Hepatocyte (in vitro differentiated cells): ENCODE measurements at regions not wholly inside any gene's neighbourhood (a gene's known extent, or its start where the extent isn't known, plus 50 kb on each side); places are given as distances from the start of the nearest gene placed in this dataset.

Source experiments
- DNase-seq: peaks from one replicate; pipeline ENCODE4 v3.0.0-alpha.2; 2016; ENCODE audit warnings: low spot score
- H2AFZ ChIP-seq: fragments of 200-600 bp; sonication (generic); 2 replicates; pipeline ENCODE4 v1.6.0; 2016; ENCODE audit warnings: antibody characterized with exemption, mild to moderate bottlenecking
- H3K27ac ChIP-seq: fragments of 200-600 bp; sonication (generic); 2 replicates; pipeline ENCODE4 v1.5.1; 2016; ENCODE audit warnings: mild to moderate bottlenecking
- H3K27me3 ChIP-seq: fragments of 200-600 bp; sonication (generic); 2 replicates; pipeline ENCODE4 v1.6.1; 2016
- H3K36me3 ChIP-seq: fragments of 200-600 bp; sonication (generic); replicated peaks from 2 replicates; pipeline ENCODE4 v1.5.1; 2016; ENCODE audit warnings: low read depth; ENCODE audit not compliant: insufficient read depth
- H3K4me1 ChIP-seq: fragments of 200-600 bp; sonication (generic); 2 replicates; pipeline ENCODE4 v1.5.1; 2016; ENCODE audit warnings: mild to moderate bottlenecking, moderate library complexity; ENCODE audit not compliant: insufficient read depth
- H3K4me2 ChIP-seq: fragments of 200-600 bp; sonication (generic); 2 replicates; pipeline ENCODE4 v1.6.0; 2016
- H3K4me3 ChIP-seq: fragments of 200-600 bp; sonication (generic); 2 replicates; pipeline ENCODE4 v1.5.1; 2016; ENCODE audit warnings: mild to moderate bottlenecking
- H3K79me2 ChIP-seq: fragments of 200-600 bp; sonication (generic); 2 replicates; pipeline ENCODE4 v1.6.0; 2017; ENCODE audit warnings: mild to moderate bottlenecking
- H3K9me2 ChIP-seq: fragments of 200-600 bp; sonication (generic); replicated peaks from 2 replicates; pipeline ENCODE4 v1.6.0; 2017; ENCODE audit warnings: mild to moderate bottlenecking; ENCODE audit not compliant: insufficient read depth
- H3K9me3 ChIP-seq: fragments of 200-600 bp; sonication (generic); 2 replicates; pipeline ENCODE4 v1.5.1; 2016; ENCODE audit warnings: low read depth, mild to moderate bottlenecking
- H4K20me1 ChIP-seq: fragments of 200-600 bp; sonication (generic); 2 replicates; pipeline ENCODE4 v1.6.0; 2016; ENCODE audit warnings: mild to moderate bottlenecking; ENCODE audit not compliant: insufficient read depth, poor library complexity, severe bottlenecking
- EZH2 ChIP-seq: fragments of 200-600 bp; sonication (generic); IDR thresholded peaks from 2 replicates; pipeline ENCODE4 v1.6.1; 2016; ENCODE audit warnings: antibody characterized with exemption, mild to moderate bottlenecking, borderline replicate concordance
- EZH2phosphoT487 ChIP-seq: fragments of 200-600 bp; sonication (generic); IDR thresholded peaks from one replicate; pipeline ENCODE4 v1.6.1; 2018; ENCODE audit warnings: antibody characterized with exemption, mild to moderate bottlenecking, low read depth, moderate library complexity; ENCODE audit not compliant: unreplicated experiment, severe bottlenecking
- WGBS: methylation state at CpG from one replicate; pipeline ENCODE4 v1.1.6; 2016; ENCODE audit warnings: low lambda C conversion rate; ENCODE audit errors: missing lambda C conversion rate; 5-methylcytosine and 5-hydroxymethylcytosine counted together
- TF ChIP-seq, protein P1 (sequence below): fragments of 200-600 bp; sonication (generic); IDR thresholded peaks from 2 replicates; pipeline ENCODE4 v1.5.1; 2016; ENCODE audit warnings: antibody characterized with exemption, mild to moderate bottlenecking; ENCODE audit not compliant: poor library complexity

DNA sequence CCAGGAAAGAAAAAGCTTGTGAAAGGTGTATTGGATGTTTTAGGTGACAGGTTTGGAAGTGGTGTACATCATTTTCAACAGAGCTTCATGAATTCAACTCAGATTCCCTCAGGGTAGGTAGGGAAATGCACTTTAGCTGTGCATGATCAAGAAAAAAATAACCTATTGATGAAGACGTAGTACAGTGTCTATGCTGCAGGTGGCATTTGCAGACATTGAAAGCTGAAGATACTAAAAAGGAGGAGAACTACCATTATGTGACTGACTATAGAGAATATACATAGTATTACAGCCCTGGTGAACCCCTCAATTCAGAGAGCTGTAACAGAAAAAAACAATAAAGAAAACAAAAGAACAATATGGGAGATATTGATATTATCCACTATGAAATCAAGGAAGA lies 2344.7 kb upstream of the ACO1 start:
- H3K4me1 ChIP-seq = no peaks in the 10 kb centered on the region
- no peaks in the 10 kb centered on the region for H3K9me3 ChIP-seq
- DNase-seq = no peak
- no peak overlapping the region for H2AFZ ChIP-seq
- H3K27me3 ChIP-seq = no peaks in the 10 kb centered on the region
- 55% methylated on average over 1 of the region's 1 CpG for WGBS
- no peaks in the 10 kb centered on the region for H3K36me3 ChIP-seq
- H3K27ac ChIP-seq = no peak overlapping the region
- no peak for TF ChIP-seq EZH2phosphoT487
- TF ChIP-seq, protein P1, sequence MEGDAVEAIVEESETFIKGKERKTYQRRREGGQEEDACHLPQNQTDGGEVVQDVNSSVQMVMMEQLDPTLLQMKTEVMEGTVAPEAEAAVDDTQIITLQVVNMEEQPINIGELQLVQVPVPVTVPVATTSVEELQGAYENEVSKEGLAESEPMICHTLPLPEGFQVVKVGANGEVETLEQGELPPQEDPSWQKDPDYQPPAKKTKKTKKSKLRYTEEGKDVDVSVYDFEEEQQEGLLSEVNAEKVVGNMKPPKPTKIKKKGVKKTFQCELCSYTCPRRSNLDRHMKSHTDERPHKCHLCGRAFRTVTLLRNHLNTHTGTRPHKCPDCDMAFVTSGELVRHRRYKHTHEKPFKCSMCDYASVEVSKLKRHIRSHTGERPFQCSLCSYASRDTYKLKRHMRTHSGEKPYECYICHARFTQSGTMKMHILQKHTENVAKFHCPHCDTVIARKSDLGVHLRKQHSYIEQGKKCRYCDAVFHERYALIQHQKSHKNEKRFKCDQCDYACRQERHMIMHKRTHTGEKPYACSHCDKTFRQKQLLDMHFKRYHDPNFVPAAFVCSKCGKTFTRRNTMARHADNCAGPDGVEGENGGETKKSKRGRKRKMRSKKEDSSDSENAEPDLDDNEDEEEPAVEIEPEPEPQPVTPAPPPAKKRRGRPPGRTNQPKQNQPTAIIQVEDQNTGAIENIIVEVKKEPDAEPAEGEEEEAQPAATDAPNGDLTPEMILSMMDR = no peak
- no peak for TF ChIP-seq EZH2
- no peaks in the 10 kb centered on the region for H3K79me2 ChIP-seq
- H3K4me2 ChIP-seq = no peak overlapping the region
- no peak overlapping the region for H3K4me3 ChIP-seq
- no peaks in the 10 kb centered on the region for H3K9me2 ChIP-seq
- no peaks in the 10 kb centered on the region for H4K20me1 ChIP-seq

DNA sequence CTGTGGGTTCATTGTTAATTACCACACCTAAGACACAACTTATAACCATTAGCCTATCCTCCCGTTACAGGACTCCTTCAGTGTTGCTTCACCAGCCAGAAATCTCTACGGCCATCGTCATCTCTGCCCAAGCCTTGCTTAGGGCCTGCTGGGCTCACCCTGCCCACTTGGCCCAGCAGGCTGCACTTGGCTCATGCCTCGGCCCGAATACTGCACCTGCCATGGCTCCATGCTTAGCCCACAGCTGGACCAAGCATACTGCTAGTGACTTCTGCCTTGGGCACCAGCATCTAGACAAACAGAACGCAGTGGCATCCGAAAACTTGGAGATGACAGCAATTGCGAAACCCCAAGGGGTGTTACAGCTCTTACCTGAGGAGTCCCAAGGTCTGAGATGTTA lies 2336.0 kb upstream of the ACO1 start:
- no peak overlapping the region for H3K4me2 ChIP-seq
- 90% methylated on average over 8 of the region's 8 CpGs for WGBS
- TF ChIP-seq EZH2 (no peak), EZH2phosphoT487 (no peak)
- TF ChIP-seq, protein P1 = no peak

DNA sequence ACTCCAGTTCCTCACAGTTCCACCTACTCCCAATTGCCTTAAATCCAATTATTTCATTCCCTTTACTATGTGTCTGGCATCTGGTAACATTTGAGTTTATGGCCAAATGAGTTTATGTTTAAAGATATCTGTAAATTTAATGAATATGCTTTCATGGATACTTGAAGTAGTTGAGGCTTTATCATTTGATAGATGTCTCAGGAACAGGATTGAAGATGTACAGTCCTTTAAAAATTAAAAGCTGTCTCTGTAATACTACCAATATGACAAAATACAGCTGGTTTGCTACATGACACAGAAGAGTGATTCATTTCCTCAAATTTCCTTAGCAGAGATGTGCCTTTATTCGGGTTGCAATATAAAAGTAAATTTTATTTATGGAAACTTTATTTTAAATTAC lies 2326.0 kb upstream of the ACO1 start:
- 52% methylated on average over 1 of the region's 1 CpG for WGBS
- H3K4me2 ChIP-seq = no peak overlapping the region
- TF ChIP-seq, protein P1 = no peak
- TF ChIP-seq EZH2phosphoT487 (no peak), EZH2 (no peak)

More for the DNA sequence above, 2336.0 kb upstream of the ACO1 start:
- H2AFZ ChIP-seq = no peak overlapping the region
- H3K9me2 ChIP-seq = no peaks in the 10 kb centered on the region
- no peaks in the 10 kb centered on the region for H3K4me1 ChIP-seq
- no peak overlapping the region for H3K4me3 ChIP-seq
- no peaks in the 10 kb centered on the region for H3K9me3 ChIP-seq
- no peaks in the 10 kb centered on the region for H3K36me3 ChIP-seq
- H3K27ac ChIP-seq = no peak overlapping the region
- no peaks in the 10 kb centered on the region for H3K27me3 ChIP-seq
- no peaks in the 10 kb centered on the region for H4K20me1 ChIP-seq
- DNase-seq = no peak
- no peaks in the 10 kb centered on the region for H3K79me2 ChIP-seq

DNA sequence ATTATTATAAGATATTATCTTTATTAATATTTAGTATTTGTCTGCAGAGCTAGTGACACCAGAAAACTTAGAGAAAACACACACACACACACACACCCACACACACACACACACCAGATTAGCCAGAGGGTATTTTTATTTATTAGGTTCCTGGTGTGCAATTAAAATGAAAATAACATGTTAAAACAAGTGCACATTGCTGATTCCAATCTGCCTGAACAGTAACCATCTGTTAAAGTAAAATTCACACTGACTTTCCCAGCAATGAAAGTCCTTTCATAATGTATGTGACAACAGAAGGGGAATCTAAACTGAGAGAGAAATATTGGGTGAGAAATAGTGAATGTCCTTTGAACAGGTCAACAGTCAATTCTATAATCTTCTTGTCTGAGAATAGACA lies 2323.5 kb upstream of the ACO1 start:
- no peaks in the 10 kb centered on the region for H3K9me3 ChIP-seq
- no peak overlapping the region for H3K4me3 ChIP-seq
- no peaks in the 10 kb centered on the region for H4K20me1 ChIP-seq
- no peak overlapping the region for H3K4me2 ChIP-seq
- H3K36me3 ChIP-seq = no peaks in the 10 kb centered on the region
- no peak for DNase-seq
- TF ChIP-seq EZH2phosphoT487 = no peak
- no peak for TF ChIP-seq EZH2
- no peaks in the 10 kb centered on the region for H3K79me2 ChIP-seq
- no peak overlapping the region for H2AFZ ChIP-seq
- no peaks in the 10 kb centered on the region for H3K4me1 ChIP-seq
- no peaks in the 10 kb centered on the region for H3K9me2 ChIP-seq
- no peaks in the 10 kb centered on the region for H3K27me3 ChIP-seq
- H3K27ac ChIP-seq = no peak overlapping the region

More for the DNA sequence above, 2326.0 kb upstream of the ACO1 start:
- H3K36me3 ChIP-seq = no peaks in the 10 kb centered on the region
- no peaks in the 10 kb centered on the region for H3K9me2 ChIP-seq
- H4K20me1 ChIP-seq = no peaks in the 10 kb centered on the region
- no peak overlapping the region for H2AFZ ChIP-seq
- no peak overlapping the region for H3K27ac ChIP-seq
- no peaks in the 10 kb centered on the region for H3K9me3 ChIP-seq
- no peaks in the 10 kb centered on the region for H3K79me2 ChIP-seq
- H3K27me3 ChIP-seq = no peaks in the 10 kb centered on the region
- H3K4me3 ChIP-seq = no peak overlapping the region
- no peaks in the 10 kb centered on the region for H3K4me1 ChIP-seq
- no peak for DNase-seq
